Common myeloid progenitor, CD34-positive (primary cell): ENCODE measurements at regions not wholly inside any gene's neighbourhood (a gene's known extent, or its start where the extent isn't known, plus 50 kb on each side); places are given as distances from the start of the nearest gene placed in this dataset.
"Not testable (repeated sequence)": the region's sequence is repeated elsewhere in the genome, so short reads cannot be mapped to it uniquely, and the experiment has no call there.

ENCODE experiments used
- CTCF ChIA-PET: fragments of 350-600 bp; sonication (Branson Sonifier 250); formaldehyde crosslinking; loops from one replicate; lab custom pipeline; 2021; ENCODE audit warnings: antibody characterized with exemption; lab: Charles Lee
- POLR2A ChIA-PET: fragments of 350-600 bp; sonication (Branson Sonifier 250); formaldehyde crosslinking; loops from one replicate; lab custom pipeline; 2021; ENCODE audit warnings: antibody characterized with exemption; lab: Charles Lee
- DNase-seq, 3 donors: peaks; one replicate each; pipeline versions ENCODE4 v3.0.0 to v3.0.0-alpha.2; 2013
- H3K27ac ChIP-seq, 2 experiments: 1 replicate in 1 of 2; 2 replicates in 1 of 2; pipeline ENCODE4 v1.7.0; 2013; ENCODE audit warnings: inconsistent platforms in 2 of 2, low read length in 2 of 2, mild to moderate bottlenecking in 2 of 2, low read depth in 1 of 2, moderate library complexity in 1 of 2; ENCODE audit not compliant: severe bottlenecking in 2 of 2, insufficient read depth in 1 of 2, poor library complexity in 1 of 2
- H3K27me3 ChIP-seq, 5 experiments: replicated peaks in 2 of 5; 1 replicate in 3 of 5; 2 replicates in 2 of 5; pipeline versions ENCODE4 v1.6.1 to v1.7.0; 2013; ENCODE audit warnings: low read length in 4 of 5, mild to moderate bottlenecking in 2 of 5, moderate library complexity in 2 of 5, inconsistent platforms in 1 of 5; ENCODE audit not compliant: insufficient read depth in 5 of 5, control insufficient read depth in 4 of 5
- H3K36me3 ChIP-seq, 4 experiments: 1 replicate in 2 of 4; 2 replicates in 2 of 4; pipeline versions ENCODE4 v1.6.1 to v1.7.0; 2013; ENCODE audit warnings: low read length in 3 of 4, control low read depth in 1 of 4, mild to moderate bottlenecking in 1 of 4; ENCODE audit not compliant: control insufficient read depth in 4 of 4, insufficient read depth in 4 of 4
- H3K4me1 ChIP-seq, 4 experiments: 1 replicate in 3 of 4; 2 replicates in 1 of 4; pipeline versions ENCODE4 v1.6.1 to v1.7.1; 2013; ENCODE audit warnings: low read length in 3 of 4, mild to moderate bottlenecking in 3 of 4, control low read depth in 1 of 4, inconsistent platforms in 1 of 4, moderate library complexity in 1 of 4; ENCODE audit not compliant: control insufficient read depth in 4 of 4, insufficient read depth in 4 of 4; ENCODE audit errors: control extremely low read depth in 1 of 4
- H3K4me3 ChIP-seq, 7 experiments: 1 replicate in 4 of 7; 2 replicates in 3 of 7; pipeline versions ENCODE4 v1.5.1 to v1.7.0; 2013; ENCODE audit warnings: mild to moderate bottlenecking in 7 of 7, low read length in 6 of 7, moderate library complexity in 6 of 7, inconsistent platforms in 2 of 7, low read depth in 2 of 7, control low read depth in 1 of 7; ENCODE audit not compliant: insufficient read depth in 4 of 7, control insufficient read depth in 1 of 7; ENCODE audit errors: extremely low read depth in 1 of 7
- H3K9me3 ChIP-seq, 5 experiments: 1 replicate in 4 of 5; 2 replicates in 1 of 5; pipeline versions ENCODE4 v1.6.1 to v1.7.1; 2013; ENCODE audit warnings: low read length in 4 of 5, mild to moderate bottlenecking in 2 of 5, inconsistent platforms in 1 of 5, low read depth in 1 of 5, moderate library complexity in 1 of 5; ENCODE audit not compliant: control insufficient read depth in 4 of 5, insufficient read depth in 2 of 5; ENCODE audit errors: control extremely low read depth in 1 of 5
- WGBS: methylation state at CpG from one replicate; pipeline ENCODE4 v1.1.5; 2013; ENCODE audit not compliant: insufficient coverage; 5-methylcytosine and 5-hydroxymethylcytosine counted together

- H3K36me3 ChIP-seq: no peaks in the 10 kb centered on the region
- no peak overlapping the region for H3K4me3 ChIP-seq
- DNase-seq: no peak
- no peaks in the 10 kb centered on the region for H3K4me1 ChIP-seq
- H3K27ac ChIP-seq: no peak overlapping the region
- H3K9me3 ChIP-seq: no peaks in the 10 kb centered on the region
- WGBS: 50% methylated on average over 1 of the region's 2 CpGs
- POLR2A ChIA-PET: no interaction called here
- CTCF ChIA-PET: no interaction called here
- H3K27me3 ChIP-seq: no peaks in the 10 kb centered on the region
These were observed 921.3 kb downstream of the NLGN4X start for GRCh38 chrX:5307416-5307815.

- ChIA-PET POLR2A (no interaction called here), CTCF (no interaction called here)
- H3K9me3 ChIP-seq: no peaks in the 10 kb centered on the region
- no peaks in the 10 kb centered on the region for H3K36me3 ChIP-seq
- H3K4me1 ChIP-seq: no peaks in the 10 kb centered on the region
- peak in 2 of 3 donors; percentile 10 to 23 for DNase-seq
- 87% methylated on average over 5 of the region's 7 CpGs for WGBS
- no peaks in the 10 kb centered on the region for H3K27me3 ChIP-seq
- H3K27ac ChIP-seq: no peak overlapping the region
- H3K4me3 ChIP-seq: no peak overlapping the region
These were observed 922.0 kb downstream of the NLGN4X start for GRCh38 chrX:5306654-5307121.

GRCh38 chrX:5305452-5305851 lies 923.2 kb downstream of the NLGN4X start:
- H3K36me3 ChIP-seq: no peaks in the 10 kb centered on the region
- H3K27me3 ChIP-seq: no peaks in the 10 kb centered on the region
- 85% methylated on average over 6 of the region's 6 CpGs for WGBS
- no peak overlapping the region for H3K4me3 ChIP-seq
- CTCF ChIA-PET: no interaction called here
- no peaks in the 10 kb centered on the region for H3K4me1 ChIP-seq
- no peaks in the 10 kb centered on the region for H3K9me3 ChIP-seq
- POLR2A ChIA-PET: no interaction called here
- DNase-seq: no peak
- H3K27ac ChIP-seq: no peak overlapping the region

GRCh38 chrX:5295004-5295403 lies 933.7 kb downstream of the NLGN4X start:
- Histone ChIP-seq H3K4me1 (no peaks in the 10 kb centered on the region), H3K36me3 (no peaks in the 10 kb centered on the region), H3K4me3 (no peak overlapping the region), H3K27me3 (no peaks in the 10 kb centered on the region), H3K27ac (no peak overlapping the region), H3K9me3 (no peaks in the 10 kb centered on the region)
- no peak for DNase-seq
- POLR2A ChIA-PET: no interaction called here
- WGBS: no CpG with 5 or more reads among the region's 6 CpGs
- CTCF ChIA-PET: no interaction called here

- Histone ChIP-seq H3K4me1 (no peaks in the 10 kb centered on the region), H3K27ac (no peak overlapping the region), H3K9me3 (no peaks in the 10 kb centered on the region), H3K36me3 (no peaks in the 10 kb centered on the region), H3K27me3 (no peaks in the 10 kb centered on the region), H3K4me3 (no peak overlapping the region)
- 100% methylated on average over 5 of the region's 5 CpGs for WGBS
- POLR2A ChIA-PET: no interaction called here
- CTCF ChIA-PET: no interaction called here
- DNase-seq: no peak
These were observed 938.0 kb downstream of the NLGN4X start for GRCh38 chrX:5290635-5291034.

GRCh38 chrX:5289949-5290348 lies 938.7 kb downstream of the NLGN4X start:
- H3K4me3 ChIP-seq, POLR2A ChIA-PET, H3K36me3 ChIP-seq, H3K4me1 ChIP-seq, H3K27me3 ChIP-seq, H3K9me3 ChIP-seq, CTCF ChIA-PET, DNase-seq, H3K27ac ChIP-seq: not testable (repeated sequence)
- WGBS: no CpG with 5 or more reads among the region's 1 CpG

- POLR2A ChIA-PET: no interaction called here
- no peaks in the 10 kb centered on the region for H3K4me1 ChIP-seq
- WGBS: no CpG with 5 or more reads among the region's 2 CpGs
- CTCF ChIA-PET: no interaction called here
- H3K27ac ChIP-seq: no peak overlapping the region
- no peaks in the 10 kb centered on the region for H3K9me3 ChIP-seq
- H3K4me3 ChIP-seq: no peak overlapping the region
- no peak for DNase-seq
- H3K27me3 ChIP-seq: no peaks in the 10 kb centered on the region
- no peaks in the 10 kb centered on the region for H3K36me3 ChIP-seq
These were observed 949.8 kb downstream of the NLGN4X start for GRCh38 chrX:5278908-5279307.
